Stomach (tissue), 8 donors: ENCODE measurements at regions not wholly inside any gene's neighbourhood (a gene's known extent, or its start where the extent isn't known, plus 50 kb on each side); places are given as distances from the start of the nearest gene placed in this dataset.

Source experiments
- DNase-seq, 2 donors: peaks; one replicate each; pipeline versions ENCODE4 v3.0.0 to v3.0.0-alpha.2; 2013 to 2019
- H3K27ac ChIP-seq, 5 donors: fragments of 200-600 bp in 4 of 5; sonication (generic) in 4 of 5; one replicate each; pipeline ENCODE4 v1.5.1; 2013 to 2019; ENCODE audit warnings: mild to moderate bottlenecking in 1 of 5, moderate library complexity in 1 of 5
- H3K27me3 ChIP-seq, 3 donors: fragments of 200-600 bp; sonication (generic); one replicate each; pipeline ENCODE4 v1.5.1; 2017 to 2019; ENCODE audit warnings: mixed run types in 1 of 3
- H3K36me3 ChIP-seq, 4 donors: fragments of 200-600 bp; sonication (generic); 1 replicate in 3 of 4; 2 replicates in 1 of 4; pipeline ENCODE4 v1.5.1; 2016 to 2019
- H3K4me1 ChIP-seq, 4 donors: fragments of 200-600 bp; sonication (generic); one replicate each; pipeline ENCODE4 v1.5.1; 2016 to 2019
- H3K4me3 ChIP-seq, 4 donors: fragments of 200-600 bp; sonication (generic) in 3 of 4; one replicate each; pipeline ENCODE4 v1.5.1; 2016 to 2019; ENCODE audit warnings: mild to moderate bottlenecking in 1 of 4
- H3K9me3 ChIP-seq, 4 donors: fragments of 200-600 bp; sonication (generic); one replicate each; pipeline ENCODE4 v1.5.1; 2016 to 2019
- CTCF ChIP-seq, 7 experiments: fragments of 450-650 bp in 4 of 7; fragments of 200-600 bp in 3 of 7; sonication (generic) in 3 of 7; IDR thresholded peaks; one replicate each; pipeline ENCODE4 v1.5.1; 2016 to 2019; ENCODE audit warnings: antibody characterized with exemption in 7 of 7, control low read depth in 2 of 7, mild to moderate bottlenecking in 1 of 7
- EP300 ChIP-seq: sonication (generic); formaldehyde crosslinking; IDR thresholded peaks from one replicate; pipeline ENCODE4 v1.6.1; 2017; ENCODE audit warnings: antibody characterized with exemption
- POLR2A ChIP-seq, 4 donors: fragments of 450-650 bp; IDR thresholded peaks; one replicate each; pipeline ENCODE4 v1.6.1; 2016; ENCODE audit warnings: antibody characterized with exemption in 4 of 4, control low read depth in 2 of 4, mild to moderate bottlenecking in 1 of 4, moderate library complexity in 1 of 4
- POLR2AphosphoS5 ChIP-seq, 3 donors: sonication (generic); formaldehyde crosslinking; IDR thresholded peaks; one replicate each; pipeline ENCODE4 v1.6.1; 2016; ENCODE audit warnings: antibody characterized with exemption in 3 of 3
- WGBS, 5 donors: extraction: QIAGEN DNeasy Blood & Tissue Kit in 3 of 5; methylation state at CpG; one replicate each; pipeline versions ENCODE4 v1.1.5 to v1.1.7; 2013 to 2018; 5-methylcytosine and 5-hydroxymethylcytosine counted together
- intact Hi-C: fragments of 100-400 bp; cut with DNase I; formaldehyde crosslinking; loops from one replicate; pipeline ENCODE4 v1.15.1; 2023; ENCODE audit warnings: low total_unique reads
- donor health status: healthy with polysubstance abuse.
- donor health status: Bipolar disorder and iron deficiency.
- donor health status: healthy.

GRCh38 chrX:140433582-140433981 lies 71.3 kb downstream of the SOX3 start:
- intact Hi-C loops, result no loop called here
- no peak overlapping the region for H3K4me3 ChIP-seq

GRCh38 chrX:140432346-140433175 lies 72.3 kb downstream of the SOX3 start:
- Histone ChIP-seq H3K27me3 (no peaks in the 10 kb centered on the region), H3K27ac (no peak overlapping the region)
- 41 to 45% (median 44%) methylated on average over 2 to 4 of the region's 4 CpGs for WGBS, 5 donors

More at GRCh38 chrX:140433582-140433981, 71.3 kb downstream of the SOX3 start:
- WGBS, 5 donors, result 45 to 77% (median 55%) methylated on average over 3 to 4 of the region's 4 CpGs
- H3K36me3 ChIP-seq, result no peaks in the 10 kb centered on the region
- TF ChIP-seq CTCF (IDR thresholded peaks at IDR 0.05) (no peak), POLR2A (IDR thresholded peaks at IDR 0.05) (no peak), POLR2AphosphoS5 (IDR thresholded peaks at IDR 0.05) (no peak)
- peaks cover 0 to under 1% (median 0%) of the 10 kb centered on the region in 3 donors for H3K27me3 ChIP-seq
- peaks cover 0 to 7% (median 0%) of the 10 kb centered on the region in 4 donors for H3K4me1 ChIP-seq
- H3K27ac ChIP-seq, result no peak overlapping the region
- DNase-seq, result no peak
- no peaks in the 10 kb centered on the region for H3K9me3 ChIP-seq

GRCh38 chrX:140431521-140431920 lies 73.3 kb downstream of the SOX3 start:
- Histone ChIP-seq H3K4me3 (no peak overlapping the region), H3K36me3 (no peaks in the 10 kb centered on the region), H3K27ac (no peak overlapping the region), H3K27me3 (no peaks in the 10 kb centered on the region), H3K9me3 (no peaks in the 10 kb centered on the region), H3K4me1 (peaks cover 0 to 7% (median 0%) of the 10 kb centered on the region in 4 donors)
- intact Hi-C loops, result no loop called here
- WGBS, 5 donors, result 44 to 80% (median 73%) methylated on average over 4 to 5 of the region's 5 CpGs
- no peak for DNase-seq
- TF ChIP-seq CTCF (IDR thresholded peaks at IDR 0.05), result no peak
- no peak for TF ChIP-seq POLR2AphosphoS5 (IDR thresholded peaks at IDR 0.05)
- no peak for TF ChIP-seq POLR2A (IDR thresholded peaks at IDR 0.05)
- TF ChIP-seq EP300, result no peak

More at GRCh38 chrX:140432346-140433175, 72.3 kb downstream of the SOX3 start:
- H3K9me3 ChIP-seq, result no peaks in the 10 kb centered on the region
- H3K4me3 ChIP-seq, result no peak overlapping the region
- TF ChIP-seq POLR2AphosphoS5 (IDR thresholded peaks at IDR 0.05) (no peak), POLR2A (IDR thresholded peaks at IDR 0.05) (no peak), EP300 (no peak), CTCF (IDR thresholded peaks at IDR 0.05) (no peak)
- no peaks in the 10 kb centered on the region for H3K36me3 ChIP-seq
- intact Hi-C loops, result no loop called here
- DNase-seq, result peak; percentile 16 to 38
- peaks cover 0 to 7% (median 0%) of the 10 kb centered on the region in 4 donors for H3K4me1 ChIP-seq

- TF ChIP-seq EP300, result no peak
- no peak for TF ChIP-seq POLR2A (IDR thresholded peaks at IDR 0.05)
- no peak for TF ChIP-seq POLR2AphosphoS5 (IDR thresholded peaks at IDR 0.05)
- TF ChIP-seq CTCF (IDR thresholded peaks at IDR 0.05), result no peak
- H3K4me1 ChIP-seq, result no peaks in the 10 kb centered on the region
- DNase-seq, result no peak
- intact Hi-C loops, result no loop called here
- 40 to 56% (median 43%) methylated on average over 4 of the region's 4 CpGs for WGBS, 5 donors
- no peaks in the 10 kb centered on the region for H3K9me3 ChIP-seq
- H3K36me3 ChIP-seq, result no peaks in the 10 kb centered on the region
- H3K4me3 ChIP-seq, result no peak overlapping the region
- H3K27me3 ChIP-seq, result no peaks in the 10 kb centered on the region
- no peak overlapping the region for H3K27ac ChIP-seq
Measured at GRCh38 chrX:140425712-140426395, 79.0 kb downstream of the SOX3 start.
